IMR-90 (cell line): ENCODE measurements at regions not wholly inside any gene's neighbourhood (a gene's known extent, or its start where the extent isn't known, plus 50 kb on each side); places are given as distances from the start of the nearest gene placed in this dataset.

Source experiments
- ATAC-seq: fragments of 200-7000 bp; cut with Tn5 transposase; 2 replicates; pipeline ENCODE4 v1.9.1; 2020; ENCODE audit warnings: low read depth, mild to moderate bottlenecking, moderate library complexity
- BruUV-seq: library from RNA; stranded (reverse); fragments of 400-500 nt; replicated peaks from 2 replicates; lab custom pipeline; 2021; lab: Mats Ljungman, UMichigan
- CTCF ChIA-PET: fragments of 300-600 bp; formaldehyde crosslinking; extraction: SDS; loops from one replicate; lab custom pipeline; 2021; ENCODE audit warnings: antibody characterized with exemption; lab: Yijun Ruan, JAX
- POLR2A ChIA-PET: fragments of 300-600 bp; sonication (Branson Sonifier 250); formaldehyde crosslinking; loops from one replicate; lab custom pipeline; 2022; ENCODE audit warnings: antibody characterized with exemption; ENCODE audit not compliant: unreplicated experiment; lab: Charles Lee
- DNase-seq: peaks from one replicate; pipeline ENCODE4 v3.0.0; 2013
- H2AFZ ChIP-seq: replicated peaks from 2 replicates; pipeline ENCODE3; 2013; ENCODE audit warnings: low read length, mild to moderate bottlenecking; ENCODE audit not compliant: poor library complexity
- H2AK5ac ChIP-seq: 2 replicates; pipeline ENCODE4 v1.6.1; 2013; ENCODE audit warnings: low read depth, low read length, inconsistent platforms
- H2AK9ac ChIP-seq: replicated peaks from 2 replicates; pipeline ENCODE3; 2013; ENCODE audit warnings: mild to moderate bottlenecking, low read depth, low read length, moderate library complexity; ENCODE audit not compliant: poor library complexity
- H2BK120ac ChIP-seq: 2 replicates; pipeline ENCODE4 v1.6.1; 2013; ENCODE audit warnings: low read depth, low read length, inconsistent platforms
- H2BK15ac ChIP-seq: 3 replicates; pipeline ENCODE4 v1.6.1; 2013; ENCODE audit warnings: low read depth, low read length, inconsistent platforms
- H2BK20ac ChIP-seq: 2 replicates; pipeline ENCODE4 v1.6.1; 2013; ENCODE audit warnings: low read depth, mild to moderate bottlenecking, inconsistent platforms, low read length, moderate library complexity
- H2BK5ac ChIP-seq: 2 replicates; pipeline ENCODE4 v1.6.1; 2013; ENCODE audit warnings: mild to moderate bottlenecking, low read depth, low read length, inconsistent platforms; ENCODE audit not compliant: poor library complexity, severe bottlenecking
- H3K14ac ChIP-seq: replicated peaks from 2 replicates; pipeline ENCODE4 v1.6.1; 2013; ENCODE audit warnings: low read depth, low read length, inconsistent platforms
- H3K18ac ChIP-seq: 2 replicates; pipeline ENCODE4 v1.6.1; 2013; ENCODE audit warnings: low read depth, low read length, control low read depth
- H3K23ac ChIP-seq: 2 replicates; pipeline ENCODE4 v1.6.1; 2013; ENCODE audit warnings: low read depth, low read length, inconsistent platforms
- H3K27ac ChIP-seq: 2 replicates; pipeline ENCODE4 v1.5.1; 2013; ENCODE audit warnings: mild to moderate bottlenecking, control low read depth, low read length; ENCODE audit not compliant: insufficient read depth
- H3K27me3 ChIP-seq: 2 replicates; pipeline ENCODE4 v1.6.1; 2013; ENCODE audit warnings: low read length; ENCODE audit not compliant: control insufficient read depth, insufficient read depth
- H3K36me3 ChIP-seq: 2 replicates; pipeline ENCODE4 v1.6.1; 2013; ENCODE audit warnings: low read length, mixed read lengths; ENCODE audit not compliant: control insufficient read depth, insufficient read depth
- H3K4ac ChIP-seq: 2 replicates; pipeline ENCODE4 v1.6.1; 2013; ENCODE audit warnings: low read depth, low read length, inconsistent platforms
- H3K4me1 ChIP-seq: 2 replicates; pipeline ENCODE4 v1.6.1; 2013; ENCODE audit warnings: low read length, mixed read lengths; ENCODE audit not compliant: control insufficient read depth, insufficient read depth
- H3K4me2 ChIP-seq: 2 replicates; pipeline ENCODE4 v1.6.1; 2013; ENCODE audit warnings: low read depth, mild to moderate bottlenecking, control low read depth, low read length, moderate library complexity
- H3K4me3 ChIP-seq: 2 replicates; pipeline ENCODE4 v1.5.1; 2013; ENCODE audit warnings: low read depth, mild to moderate bottlenecking, control low read depth, low read length, moderate library complexity; ENCODE audit not compliant: insufficient read depth
- H3K56ac ChIP-seq: 2 replicates; pipeline ENCODE4 v1.6.1; 2013; ENCODE audit warnings: low read length, inconsistent platforms; ENCODE audit not compliant: insufficient read depth; ENCODE audit errors: extremely low read depth
- H3K79me1 ChIP-seq, 2 experiments: 2 replicates each; pipeline ENCODE4 v1.6.1; 2013; ENCODE audit warnings: low read length in 2 of 2, inconsistent platforms in 1 of 2, low read depth in 1 of 2
- H3K9ac ChIP-seq: 2 replicates; pipeline ENCODE4 v1.6.1; 2013; ENCODE audit warnings: low read depth, low read length, control low read depth
- H3K9me1 ChIP-seq: 2 replicates; pipeline ENCODE4 v1.6.1; 2013; ENCODE audit warnings: low read length, inconsistent platforms; ENCODE audit not compliant: insufficient read depth
- H3K9me3 ChIP-seq: 2 replicates; pipeline ENCODE4 v1.6.1; 2013; ENCODE audit warnings: low read length; ENCODE audit not compliant: control insufficient read depth, insufficient read depth
- H4K20me1 ChIP-seq: 2 replicates; pipeline ENCODE4 v1.6.1; 2013; ENCODE audit warnings: low read length, inconsistent platforms; ENCODE audit not compliant: insufficient read depth
- H4K5ac ChIP-seq: 2 replicates; pipeline ENCODE4 v1.6.1; 2013; ENCODE audit warnings: mild to moderate bottlenecking, low read depth, low read length, control low read depth
- H4K8ac ChIP-seq, 2 experiments: 2 replicates each; pipeline ENCODE4 v1.6.1; 2013; ENCODE audit warnings: low read depth in 2 of 2, low read length in 2 of 2, control low read depth in 1 of 2, inconsistent platforms in 1 of 2
- H4K91ac ChIP-seq: 2 replicates; pipeline ENCODE4 v1.6.1; 2013; ENCODE audit warnings: low read depth, low read length, inconsistent platforms; ENCODE audit not compliant: insufficient read depth
- BHLHE40 ChIP-seq: fragments of 150-350 bp; IDR thresholded peaks from 2 replicates; pipeline ENCODE4 v1.6.1; 2016; ENCODE audit warnings: mild to moderate bottlenecking, low read depth, low read length
- CHD1 ChIP-seq: IDR thresholded peaks from 2 replicates; pipeline ENCODE4 v1.6.1; 2012; ENCODE audit warnings: low read depth, low read length, improper control_type of control experiment
- CTCF ChIP-seq: conservative IDR thresholded peaks from 2 replicates; pipeline ENCODE4 v1.5.1; 2012; ENCODE audit warnings: mild to moderate bottlenecking, low read depth, low read length, improper control_type of control experiment
- ELK1 ChIP-seq: fragments of 150-350 bp; IDR thresholded peaks from 2 replicates; pipeline ENCODE4 v1.6.1; 2016; ENCODE audit warnings: low read depth, mild to moderate bottlenecking, low read length, moderate library complexity, borderline replicate concordance
- FOS ChIP-seq: fragments of 150-350 bp; IDR thresholded peaks from 2 replicates; pipeline ENCODE4 v1.6.1; 2016; ENCODE audit warnings: low read depth, low read length
- MAFK ChIP-seq: IDR thresholded peaks from 2 replicates; pipeline ENCODE4 v1.6.1; 2012; ENCODE audit warnings: low read depth, low read length, improper control_type of control experiment
- MXI1 ChIP-seq: IDR thresholded peaks from 2 replicates; pipeline ENCODE4 v1.6.1; 2012; ENCODE audit warnings: low read depth, mild to moderate bottlenecking, low read length, moderate library complexity, borderline replicate concordance
- POLR2A ChIP-seq: IDR thresholded peaks from 2 replicates; pipeline ENCODE4 v1.6.1; 2012; ENCODE audit warnings: mild to moderate bottlenecking, low read depth, low read length
- RAD21 ChIP-seq: IDR thresholded peaks from 2 replicates; pipeline ENCODE4 v1.6.1; 2012; ENCODE audit warnings: low read length, improper control_type of control experiment
- RFX5 ChIP-seq: IDR thresholded peaks from 2 replicates; pipeline ENCODE4 v1.8.0; 2012; ENCODE audit warnings: low read depth, mild to moderate bottlenecking, low read length, moderate library complexity
- WGBS, 2 experiments: methylation state at CpG; one replicate each; pipeline versions ENCODE4 v1.1.5 to v1.1.7; 2013; ENCODE audit warnings: missing lambda C conversion rate in 2 of 2; ENCODE audit not compliant: insufficient read length in 1 of 2; ENCODE audit errors: extremely low coverage in 2 of 2; 5-methylcytosine and 5-hydroxymethylcytosine counted together
- dilution Hi-C: fragments of 300-500 bp; cut with HindIII; formaldehyde crosslinking; loops from one replicate; pipeline ENCODE4 v1.14.3; 2018; ENCODE audit warnings: low sequenced_read_pairs; ENCODE audit not compliant: unreplicated experiment
- in situ Hi-C: fragments of 300-500 bp; cut with MboI; formaldehyde crosslinking; loops from 3 replicates; pipeline ENCODE4 v1.14.3; 2019; ENCODE audit warnings: low sequenced_read_pairs, inconsistent platforms, mixed read lengths
- intact Hi-C: fragments of 100-400 bp; cut with micrococcal nuclease; formaldehyde crosslinking; loops from 2 replicates; pipeline ENCODE4 v1.10.0; 2022

GRCh38 chr3:194082743-194083636 is 53.0 kb upstream of the HES1 start:
- CTCF ChIA-PET = interaction anchor here (0.6 kb wide), 1 partner anchor 24 kb away, joined by 3 read pairs; no protein-coding TSS in a partner anchor
- Histone ChIP-seq H2AK9ac (no peak overlapping the region), H3K79me1 (no peaks in the 10 kb centered on the region), H2BK5ac (no peak overlapping the region), H3K27ac (no peak overlapping the region), H3K4me2 (no peak overlapping the region), H3K14ac (no peak overlapping the region), H4K8ac (no peak overlapping the region), H2BK15ac (no peak overlapping the region), H4K91ac (no peak overlapping the region), H3K56ac (no peak overlapping the region), H2BK20ac (no peak overlapping the region), H3K4me3 (no peak overlapping the region), H3K9me1 (no peaks in the 10 kb centered on the region), H3K4me1 (no peaks in the 10 kb centered on the region), H2AK5ac (no peak overlapping the region), H3K9ac (no peak overlapping the region), H3K23ac (no peak overlapping the region), H3K18ac (no peak overlapping the region), H2AFZ (no peak overlapping the region), H3K9me3 (no peaks in the 10 kb centered on the region), H3K27me3 (peaks cover 52% of the 10 kb centered on the region), H2BK120ac (no peak overlapping the region), H3K4ac (no peak overlapping the region), H4K20me1 (no peaks in the 10 kb centered on the region), H3K36me3 (no peaks in the 10 kb centered on the region), H4K5ac (no peak overlapping the region)
- 85% methylated on average over 4 of the region's 18 CpGs; no CpG with 5 or more reads in 1 of the 2 experiments for WGBS, 2 experiments
- ATAC-seq = no peak
- no TSS peak for BruUV-seq
- POLR2A ChIA-PET = interaction anchor here (0.6 kb wide), 1 partner anchor 21 kb away, joined by 3 read pairs; no protein-coding TSS in a partner anchor
- in situ Hi-C loops = no loop called here
- intact Hi-C loops = no loop called here
- dilution Hi-C loops = no loop called here
- TF ChIP-seq MXI1 = no peak
- no peak for TF ChIP-seq CHD1
- TF ChIP-seq RAD21 = no peak
- TF ChIP-seq ELK1 = no peak
- TF ChIP-seq CTCF = no peak
- TF ChIP-seq POLR2A = no peak
- no peak for TF ChIP-seq FOS
- TF ChIP-seq MAFK = no peak
- TF ChIP-seq RFX5 = no peak
- no peak for TF ChIP-seq BHLHE40
- DNase-seq = peak; percentile 13
